ENCODE measurements at regions not wholly inside any gene's neighbourhood (a gene's known extent, or its start where the extent isn't known, plus 50 kb on each side); places are given as distances from the start of the nearest gene placed in this dataset.

DNA sequence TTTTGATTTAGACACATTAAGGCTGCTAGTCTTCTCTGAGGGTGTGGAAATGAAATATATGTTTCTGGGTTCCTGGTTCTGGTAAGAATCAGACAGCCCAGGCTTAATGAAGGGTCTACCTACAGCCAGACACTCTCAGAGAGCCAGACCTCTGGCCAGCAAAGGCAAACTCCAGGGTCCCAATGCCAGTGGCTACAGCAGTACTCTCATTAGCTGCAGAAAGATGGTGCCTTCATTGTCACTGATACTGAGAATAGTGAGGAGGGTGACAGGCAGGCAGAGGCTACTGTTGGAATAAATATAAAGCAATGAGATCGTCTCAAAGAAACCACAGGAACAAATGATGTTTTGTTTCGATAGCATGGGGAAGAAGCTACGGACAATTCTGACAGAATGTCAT is 437.6 kb downstream of the GPM6A start:
- Histone ChIP-seq H2BK12ac (ENCODE audit: low read depth, low read length) (no peak overlapping the region), H3K4me3 (ENCODE audit: extremely low read depth in 1 of 4, insufficient read depth in 2 of 4, low read depth in 3 of 4, low read length in 4 of 4) (no peak overlapping the region), H3K9ac (replicated peaks in 1 of 4; ENCODE audit: extremely low read depth in 1 of 4, low read depth in 3 of 4, low read length in 3 of 4) (no peak overlapping the region), H4K8ac (ENCODE audit: extremely low read depth, insufficient read depth, low read length) (no peak overlapping the region), H3K23ac (ENCODE audit: insufficient read length) (no peak overlapping the region), H3K18ac (ENCODE audit: extremely low read depth, low read length) (no peak overlapping the region), H3K79me1 (ENCODE audit: low read depth, low read length) (no peaks in the 10 kb centered on the region), H3K56ac (replicated peaks; ENCODE audit: insufficient read length, low read depth, low read length) (no peak overlapping the region), H3K14ac (ENCODE audit: insufficient read length) (no peak overlapping the region), H3K4me2 (ENCODE audit: insufficient read depth in 1 of 2, low read depth in 2 of 2, low read length in 2 of 2) (no peak overlapping the region), H4K91ac (replicated peaks; ENCODE audit: insufficient read length, low read length) (no peak overlapping the region), H2BK15ac (ENCODE audit: low read length) (no peak overlapping the region), H3K27ac (ENCODE audit: low read depth, low read length) (no peak overlapping the region), H4K5ac (ENCODE audit: insufficient read length, low read depth, low read length) (no peak overlapping the region), H3K23me2 (ENCODE audit: low read depth, low read length) (no peaks in the 10 kb centered on the region), H3K27me3 (replicated peaks in 1 of 4; ENCODE audit: control insufficient read depth in 3 of 4, extremely low read depth in 1 of 4, insufficient read depth in 3 of 4, low read length in 3 of 4) (no peaks in the 10 kb centered on the region), H3K79me2 (ENCODE audit: control insufficient read depth in 1 of 2, insufficient read depth in 2 of 2, low read length in 2 of 2) (no peaks in the 10 kb centered on the region), H2AFZ (ENCODE audit: low read length) (no peak overlapping the region), H2AK5ac (ENCODE audit: low read depth, low read length) (no peak overlapping the region), H3K9me3 (ENCODE audit: insufficient read depth in 2 of 2, low read depth in 1 of 2, low read length in 1 of 2) (no peaks in the 10 kb centered on the region), H2BK20ac (ENCODE audit: low read length) (no peak overlapping the region), H2BK5ac (ENCODE audit: low read depth, low read length) (no peak overlapping the region), H3K4me1 (replicated peaks in 1 of 4; ENCODE audit: control insufficient read depth in 3 of 4, insufficient read depth in 4 of 4, low read length in 3 of 4) (peaks cover 0 to 2% (median under 1%) of the 10 kb centered on the region in 4 experiments; a peak in 1 of 7 replicates), H3K4ac (replicated peaks; ENCODE audit: insufficient read length, low read depth, low read length) (no peak overlapping the region), H2BK120ac (replicated peaks; ENCODE audit: low read depth, low read length) (no peak overlapping the region), H4K20me1 (replicated peaks in 1 of 2; ENCODE audit: control insufficient read depth in 1 of 2, insufficient read depth in 2 of 2, low read length in 2 of 2) (no peaks in the 10 kb centered on the region), H3K36me3 (ENCODE audit: control insufficient read depth in 2 of 4, insufficient read depth in 4 of 4, low read length in 3 of 4) (no peaks in the 10 kb centered on the region)
- 88% methylated on average over 3 of the region's 3 CpGs; no CpG with 5 or more reads in 1 of the 2 experiments for WGBS, 2 experiments (ENCODE audit: extremely low coverage in 1 of 2, insufficient coverage in 1 of 2, insufficient read length in 1 of 2, insufficient replicate concordance in 2 of 2, low coverage in 1 of 2, low lambda C conversion rate in 2 of 2, missing lambda C conversion rate in 1 of 2)
- ChIA-PET POLR2A (ENCODE audit: partially characterized antibody) (no interaction called here), CTCF (ENCODE audit: partially characterized antibody) (no interaction called here)
- DNase-seq (ENCODE audit: low read depth in 1 of 2, low spot score in 2 of 2) (no peak), FAIRE-seq (no peak)
- no peak for TF ChIP-seq POLR2A (IDR thresholded peaks at IDR 0.05; ENCODE audit: control extremely low read depth in 1 of 2, low read depth in 2 of 2, low read length in 2 of 2)
- no peak for TF ChIP-seq TCF12 (IDR thresholded peaks at IDR 0.05; ENCODE audit: low read depth, low read length)
- TF ChIP-seq USF2 (IDR thresholded peaks at IDR 0.05; ENCODE audit: low read length) = no peak
- no peak for TF ChIP-seq CBX5 (IDR thresholded peaks at IDR 0.05; ENCODE audit: low read depth, low read length)
- TF ChIP-seq RNF2 (IDR thresholded peaks at IDR 0.05; ENCODE audit: borderline replicate concordance, low read depth, low read length, missing control alignments, poor library complexity, severe bottlenecking) = no peak
- TF ChIP-seq, protein P1, sequence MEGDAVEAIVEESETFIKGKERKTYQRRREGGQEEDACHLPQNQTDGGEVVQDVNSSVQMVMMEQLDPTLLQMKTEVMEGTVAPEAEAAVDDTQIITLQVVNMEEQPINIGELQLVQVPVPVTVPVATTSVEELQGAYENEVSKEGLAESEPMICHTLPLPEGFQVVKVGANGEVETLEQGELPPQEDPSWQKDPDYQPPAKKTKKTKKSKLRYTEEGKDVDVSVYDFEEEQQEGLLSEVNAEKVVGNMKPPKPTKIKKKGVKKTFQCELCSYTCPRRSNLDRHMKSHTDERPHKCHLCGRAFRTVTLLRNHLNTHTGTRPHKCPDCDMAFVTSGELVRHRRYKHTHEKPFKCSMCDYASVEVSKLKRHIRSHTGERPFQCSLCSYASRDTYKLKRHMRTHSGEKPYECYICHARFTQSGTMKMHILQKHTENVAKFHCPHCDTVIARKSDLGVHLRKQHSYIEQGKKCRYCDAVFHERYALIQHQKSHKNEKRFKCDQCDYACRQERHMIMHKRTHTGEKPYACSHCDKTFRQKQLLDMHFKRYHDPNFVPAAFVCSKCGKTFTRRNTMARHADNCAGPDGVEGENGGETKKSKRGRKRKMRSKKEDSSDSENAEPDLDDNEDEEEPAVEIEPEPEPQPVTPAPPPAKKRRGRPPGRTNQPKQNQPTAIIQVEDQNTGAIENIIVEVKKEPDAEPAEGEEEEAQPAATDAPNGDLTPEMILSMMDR (IDR thresholded peaks at IDR 0.05; ENCODE audit: control extremely low read depth in 1 of 3, insufficient read depth in 1 of 3, low read depth in 1 of 3, low read length in 3 of 3) = no peak
- TF ChIP-seq ASH2L (IDR thresholded peaks at IDR 0.05; ENCODE audit: low read length) = no peak
- no peak for TF ChIP-seq HDAC6 (IDR thresholded peaks at IDR 0.05; ENCODE audit: low read depth, low read length)
- TF ChIP-seq KDM5A (IDR thresholded peaks at IDR 0.05; ENCODE audit: low read length) = no peak

Measured in H1 (cell line).